GM12801 (cell line): ENCODE measurements at regions not wholly inside any gene's neighbourhood (a gene's known extent, or its start where the extent isn't known, plus 50 kb on each side); places are given as distances from the start of the nearest gene placed in this dataset.

Experiments used
- CTCF ChIP-seq: IDR thresholded peaks from one replicate; pipeline ENCODE4 v1.5.1; 2011; ENCODE audit warnings: control low read depth; ENCODE audit not compliant: insufficient read length; ENCODE audit errors: extremely low read depth

- no peak for TF ChIP-seq CTCF
Measured at GRCh38 chr21:28523367-28523766, 469.3 kb downstream of the LTN1 start.

GRCh38 chr21:28522014-28522799 lies 470.5 kb downstream of the LTN1 start:
- TF ChIP-seq CTCF, result no peak

- TF ChIP-seq CTCF, result no peak
Measured at GRCh38 chr21:28518630-28519029, 474.0 kb downstream of the LTN1 start.

GRCh38 chr21:28516991-28517592 lies 475.6 kb downstream of the LTN1 start:
- no peak for TF ChIP-seq CTCF

GRCh38 chr21:28516021-28516420 lies 476.7 kb downstream of the LTN1 start:
- no peak for TF ChIP-seq CTCF

GRCh38 chr21:28513428-28513827 lies 479.2 kb downstream of the LTN1 start:
- no peak for TF ChIP-seq CTCF

GRCh38 chr21:28509031-28509430 lies 483.6 kb downstream of the LTN1 start:
- no peak for TF ChIP-seq CTCF
